ENCODE measurements at regions not wholly inside any gene's neighbourhood (a gene's known extent, or its start where the extent isn't known, plus 50 kb on each side); places are given as distances from the start of the nearest gene placed in this dataset.

GRCh38 chr6:169966312-169967181 lies 215.1 kb downstream of the ERMARD start:
- ChIA-PET POLR2A (ENCODE audit: low non-redundant PET) (no interaction called here), CTCF (no interaction called here)
- intact Hi-C loops (cut with micrococcal nuclease; ENCODE audit: unreplicated experiment) = no loop called here
- DNase-seq (ENCODE audit: low spot score) = no peak
- Histone ChIP-seq H3K4me3 (ENCODE audit: low read depth, low read length, poor library complexity, severe bottlenecking) (no peak overlapping the region), H3K27ac (ENCODE audit: low read depth, low read length, poor library complexity, severe bottlenecking) (no peak overlapping the region), H3K36me3 (ENCODE audit: insufficient read depth, low read length, poor library complexity, severe bottlenecking) (no peaks in the 10 kb centered on the region), H3K9me3 (ENCODE audit: low read depth, low read length, poor library complexity, severe bottlenecking) (no peaks in the 10 kb centered on the region), H3K4me1 (ENCODE audit: insufficient read depth, low read length, poor library complexity, severe bottlenecking) (no peaks in the 10 kb centered on the region), H3K27me3 (replicated peaks; ENCODE audit: insufficient read depth, low read depth, low read length, poor library complexity) (no peaks in the 10 kb centered on the region)
- no TSS peak for BruUV-seq (replicated peaks)
- TF ChIP-seq CTCF (conservative IDR thresholded peaks at IDR 0.05; ENCODE audit: low read depth, low read length) = no peak
- no peak for TF ChIP-seq EZH2 (IDR thresholded peaks at IDR 0.05; ENCODE audit: borderline replicate concordance, low read depth, low read length, poor library complexity, severe bottlenecking)

GRCh38 chr6:169965657-169966311 lies 214.4 kb downstream of the ERMARD start:
- CTCF ChIA-PET = no interaction called here
- DNase-seq (ENCODE audit: low spot score) = no peak
- POLR2A ChIA-PET (ENCODE audit: low non-redundant PET) = no interaction called here
- no peaks in the 10 kb centered on the region for H3K4me1 ChIP-seq (ENCODE audit: insufficient read depth, low read length, poor library complexity, severe bottlenecking)
- intact Hi-C loops (cut with micrococcal nuclease; ENCODE audit: unreplicated experiment) = no loop called here
- no peak for TF ChIP-seq EZH2 (IDR thresholded peaks at IDR 0.05; ENCODE audit: borderline replicate concordance, low read depth, low read length, poor library complexity, severe bottlenecking)
- no peak for TF ChIP-seq CTCF (conservative IDR thresholded peaks at IDR 0.05; ENCODE audit: low read depth, low read length)
- BruUV-seq (replicated peaks) = no TSS peak
- no peaks in the 10 kb centered on the region for H3K36me3 ChIP-seq (ENCODE audit: insufficient read depth, low read length, poor library complexity, severe bottlenecking)
- H3K4me3 ChIP-seq (ENCODE audit: low read depth, low read length, poor library complexity, severe bottlenecking) = no peak overlapping the region
- H3K9me3 ChIP-seq (ENCODE audit: low read depth, low read length, poor library complexity, severe bottlenecking) = no peaks in the 10 kb centered on the region
- H3K27me3 ChIP-seq (replicated peaks; ENCODE audit: insufficient read depth, low read depth, low read length, poor library complexity) = no peaks in the 10 kb centered on the region
- no peak overlapping the region for H3K27ac ChIP-seq (ENCODE audit: low read depth, low read length, poor library complexity, severe bottlenecking)

- H3K27me3 ChIP-seq (replicated peaks; ENCODE audit: insufficient read depth, low read depth, low read length, poor library complexity) = no peaks in the 10 kb centered on the region
- H3K9me3 ChIP-seq (ENCODE audit: low read depth, low read length, poor library complexity, severe bottlenecking) = no peaks in the 10 kb centered on the region
- intact Hi-C loops (cut with micrococcal nuclease; ENCODE audit: unreplicated experiment) = no loop called here
- BruUV-seq (replicated peaks) = no TSS peak
- no peak overlapping the region for H3K27ac ChIP-seq (ENCODE audit: low read depth, low read length, poor library complexity, severe bottlenecking)
- ChIA-PET CTCF (no interaction called here), POLR2A (ENCODE audit: low non-redundant PET) (no interaction called here)
- no peaks in the 10 kb centered on the region for H3K4me1 ChIP-seq (ENCODE audit: insufficient read depth, low read length, poor library complexity, severe bottlenecking)
- TF ChIP-seq EZH2 (IDR thresholded peaks at IDR 0.05; ENCODE audit: borderline replicate concordance, low read depth, low read length, poor library complexity, severe bottlenecking) = no peak
- H3K4me3 ChIP-seq (ENCODE audit: low read depth, low read length, poor library complexity, severe bottlenecking) = no peak overlapping the region
- DNase-seq (ENCODE audit: low spot score) = no peak
- no peaks in the 10 kb centered on the region for H3K36me3 ChIP-seq (ENCODE audit: insufficient read depth, low read length, poor library complexity, severe bottlenecking)
Measured at GRCh38 chr6:169965239-169965638, 213.8 kb downstream of the ERMARD start.
